ENCODE measurements at regions not wholly inside any gene's neighbourhood (a gene's known extent, or its start where the extent isn't known, plus 50 kb on each side); places are given as distances from the start of the nearest gene placed in this dataset.
"Not testable (repeated sequence)": the region's sequence is repeated elsewhere in the genome, so short reads cannot be mapped to it uniquely, and the experiment has no call there.

DNA sequence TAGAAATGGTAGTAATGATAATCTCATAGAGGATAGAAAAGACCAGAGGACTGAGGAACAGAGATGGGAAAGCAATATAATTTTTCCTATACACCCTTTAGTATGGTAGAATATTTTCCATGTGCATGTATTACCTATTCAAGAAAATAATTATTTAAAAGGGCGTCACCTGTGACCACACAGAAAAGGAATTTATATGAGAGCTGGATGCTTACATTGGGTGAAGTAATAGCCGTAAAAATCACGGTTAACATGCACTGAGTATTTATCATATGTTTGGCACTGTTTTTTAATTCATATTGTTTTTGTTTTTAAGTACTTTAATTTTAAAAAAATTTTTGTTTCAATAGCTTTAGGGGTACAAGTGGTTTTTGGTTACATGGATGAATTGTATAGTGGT lies 195.1 kb downstream of the IPMK start:
- no peak overlapping the region for H3K27ac ChIP-seq
- no peak overlapping the region for H3K9ac ChIP-seq
- no peak for TF ChIP-seq Cebpa-rat (IDR thresholded peaks at IDR 0.05)
- no peaks in the 10 kb centered on the region for H3K9me3 ChIP-seq
- no peak overlapping the region for H3K4me3 ChIP-seq
- H4K20me1 ChIP-seq, result no peaks in the 10 kb centered on the region
- H3K36me3 ChIP-seq, result no peaks in the 10 kb centered on the region
- no peaks in the 10 kb centered on the region for H3K27me3 ChIP-seq
- H3K4me2 ChIP-seq, result no peak overlapping the region
- H3K4me1 ChIP-seq, result no peaks in the 10 kb centered on the region

- H3K9ac ChIP-seq, result no peak overlapping the region
- no peaks in the 10 kb centered on the region for H3K4me1 ChIP-seq
- no peaks in the 10 kb centered on the region for H3K9me3 ChIP-seq
- no peak overlapping the region for H3K4me2 ChIP-seq
- TF ChIP-seq Cebpa-rat (IDR thresholded peaks at IDR 0.05), result no peak
- no peaks in the 10 kb centered on the region for H3K36me3 ChIP-seq
- no peak overlapping the region for H3K4me3 ChIP-seq
- H3K27me3 ChIP-seq, result no peaks in the 10 kb centered on the region
- no peak overlapping the region for H3K27ac ChIP-seq
- H4K20me1 ChIP-seq, result no peaks in the 10 kb centered on the region
Measured at GRCh38 chr10:58070956-58071355, 196.7 kb downstream of the IPMK start.

DNA sequence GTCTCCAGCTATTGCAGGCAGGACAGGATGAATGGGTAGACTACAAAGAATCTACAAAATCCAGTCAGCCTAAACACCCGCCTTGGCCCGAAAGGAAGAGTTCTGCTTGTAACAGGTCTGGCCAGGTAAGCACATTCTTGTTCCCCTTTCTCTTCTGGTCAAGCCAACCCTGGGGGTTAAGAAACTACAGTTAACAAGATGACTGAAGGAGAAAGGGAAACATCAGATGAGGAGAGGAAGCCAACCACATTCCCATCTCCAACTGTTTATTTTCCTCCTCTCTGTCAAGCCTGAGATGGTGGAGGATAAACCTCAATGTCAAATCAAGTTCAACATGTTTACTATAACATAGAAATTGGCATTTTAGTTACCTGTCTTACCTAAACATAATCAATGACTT lies 198.9 kb downstream of the IPMK start:
- Histone ChIP-seq H3K4me2 (no peak overlapping the region), H3K9ac (no peak overlapping the region), H3K27me3 (no peaks in the 10 kb centered on the region), H4K20me1 (no peaks in the 10 kb centered on the region), H3K9me3 (no peaks in the 10 kb centered on the region), H3K4me3 (no peak overlapping the region), H3K27ac (no peak overlapping the region), H3K4me1 (no peaks in the 10 kb centered on the region), H3K36me3 (no peaks in the 10 kb centered on the region)
- no peak for TF ChIP-seq Cebpa-rat (IDR thresholded peaks at IDR 0.05)

GRCh38 chr10:58066979-58067378 lies 200.7 kb downstream of the IPMK start:
- no peak overlapping the region for H3K9ac ChIP-seq
- H3K9me3 ChIP-seq, result no peaks in the 10 kb centered on the region
- no peak overlapping the region for H3K4me2 ChIP-seq
- H3K27me3 ChIP-seq, result no peaks in the 10 kb centered on the region
- no peaks in the 10 kb centered on the region for H3K4me1 ChIP-seq
- H3K27ac ChIP-seq, result no peak overlapping the region
- H3K4me3 ChIP-seq, result no peak overlapping the region
- no peak for TF ChIP-seq Cebpa-rat (IDR thresholded peaks at IDR 0.05)
- no peaks in the 10 kb centered on the region for H3K36me3 ChIP-seq
- no peaks in the 10 kb centered on the region for H4K20me1 ChIP-seq

- no peaks in the 10 kb centered on the region for H3K36me3 ChIP-seq
- H3K9me3 ChIP-seq, result no peaks in the 10 kb centered on the region
- H3K27me3 ChIP-seq, result no peaks in the 10 kb centered on the region
- no peak overlapping the region for H3K9ac ChIP-seq
- H4K20me1 ChIP-seq, result no peaks in the 10 kb centered on the region
- H3K27ac ChIP-seq, result no peak overlapping the region
- TF ChIP-seq Cebpa-rat (IDR thresholded peaks at IDR 0.05), result no peak
- H3K4me3 ChIP-seq, result no peak overlapping the region
- H3K4me2 ChIP-seq, result no peak overlapping the region
- H3K4me1 ChIP-seq, result no peaks in the 10 kb centered on the region
Measured at GRCh38 chr10:58066126-58066525, 201.6 kb downstream of the IPMK start.

DNA sequence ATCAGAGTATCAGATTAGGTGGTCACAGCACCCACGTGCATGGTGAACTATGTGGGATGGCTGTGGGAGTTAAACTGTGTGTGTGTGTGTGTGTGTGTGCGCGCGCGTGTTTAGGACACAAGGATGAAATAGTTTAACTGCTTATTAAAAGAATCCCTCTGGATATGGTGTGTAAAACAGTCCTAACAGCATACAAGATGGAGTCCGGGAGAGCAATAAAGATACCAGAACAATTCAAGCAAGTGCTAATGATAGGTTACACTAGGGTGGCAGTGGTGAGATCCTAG lies 202.2 kb downstream of the IPMK start:
- no peak overlapping the region for H3K9ac ChIP-seq
- no peaks in the 10 kb centered on the region for H3K9me3 ChIP-seq
- no peaks in the 10 kb centered on the region for H3K4me1 ChIP-seq
- H3K27ac ChIP-seq, result no peak overlapping the region
- H3K4me2 ChIP-seq, result no peak overlapping the region
- no peaks in the 10 kb centered on the region for H4K20me1 ChIP-seq
- H3K36me3 ChIP-seq, result no peaks in the 10 kb centered on the region
- no peak for TF ChIP-seq Cebpa-rat (IDR thresholded peaks at IDR 0.05)
- no peak overlapping the region for H3K4me3 ChIP-seq
- no peaks in the 10 kb centered on the region for H3K27me3 ChIP-seq

GRCh38 chr10:58064714-58065528 lies 202.8 kb downstream of the IPMK start:
- Histone ChIP-seq H3K27me3 (no peaks in the 10 kb centered on the region), H3K4me3 (no peak overlapping the region), H3K9me3 (no peaks in the 10 kb centered on the region), H3K4me2 (no peak overlapping the region), H3K27ac (no peak overlapping the region), H3K36me3 (no peaks in the 10 kb centered on the region), H4K20me1 (no peaks in the 10 kb centered on the region), H3K9ac (no peak overlapping the region), H3K4me1 (no peaks in the 10 kb centered on the region)
- TF ChIP-seq Cebpa-rat (IDR thresholded peaks at IDR 0.05), result no peak

GRCh38 chr10:58063861-58064480 lies 203.7 kb downstream of the IPMK start:
- Histone ChIP-seq H3K9me3 (no peaks in the 10 kb centered on the region), H3K9ac (no peak overlapping the region), H3K4me3 (no peak overlapping the region), H4K20me1 (no peaks in the 10 kb centered on the region), H3K27me3 (no peaks in the 10 kb centered on the region), H3K27ac (no peak overlapping the region), H3K36me3 (no peaks in the 10 kb centered on the region), H3K4me1 (no peaks in the 10 kb centered on the region), H3K4me2 (no peak overlapping the region)
- TF ChIP-seq Cebpa-rat (IDR thresholded peaks at IDR 0.05), result no peak

GRCh38 chr10:58058683-58059082 lies 209.0 kb downstream of the IPMK start:
- not testable (repeated sequence) for H3K9me3 ChIP-seq, H3K4me1 ChIP-seq, H3K4me3 ChIP-seq, H4K20me1 ChIP-seq, H3K27ac ChIP-seq, H3K27me3 ChIP-seq, H3K9ac ChIP-seq, H3K4me2 ChIP-seq, H3K36me3 ChIP-seq

GRCh38 chr10:58054881-58055280 lies 212.8 kb downstream of the IPMK start:
- Histone ChIP-seq H3K9me3 (no peaks in the 10 kb centered on the region), H4K20me1 (no peaks in the 10 kb centered on the region), H3K9ac (no peak overlapping the region), H3K4me2 (no peak overlapping the region), H3K4me3 (no peak overlapping the region), H3K36me3 (no peaks in the 10 kb centered on the region), H3K4me1 (no peaks in the 10 kb centered on the region), H3K27ac (no peak overlapping the region), H3K27me3 (no peaks in the 10 kb centered on the region)
- no peak for TF ChIP-seq Cebpa-rat (IDR thresholded peaks at IDR 0.05)

GRCh38 chr10:58052772-58053171 lies 214.9 kb downstream of the IPMK start:
- no peak overlapping the region for H3K4me3 ChIP-seq
- no peaks in the 10 kb centered on the region for H4K20me1 ChIP-seq
- no peaks in the 10 kb centered on the region for H3K27me3 ChIP-seq
- no peak for TF ChIP-seq Cebpa-rat (IDR thresholded peaks at IDR 0.05)
- H3K27ac ChIP-seq, result no peak overlapping the region
- no peak overlapping the region for H3K4me2 ChIP-seq
- H3K4me1 ChIP-seq, result no peaks in the 10 kb centered on the region
- no peaks in the 10 kb centered on the region for H3K36me3 ChIP-seq
- no peaks in the 10 kb centered on the region for H3K9me3 ChIP-seq
- no peak overlapping the region for H3K9ac ChIP-seq

Data from BLaER1 (cell line).